HCT116 (cell line): ENCODE measurements at regions not wholly inside any gene's neighbourhood (a gene's known extent, or its start where the extent isn't known, plus 50 kb on each side); places are given as distances from the start of the nearest gene placed in this dataset.

Source experiments
- ATAC-seq: fragments of 200-7000 bp; cut with Tn5 transposase; 2 replicates; pipeline ENCODE4 v1.9.1; 2020; ENCODE audit warnings: mild to moderate bottlenecking, moderate library complexity
- BruUV-seq: library from RNA; stranded (reverse); fragments of 400-500 nt; replicated peaks from 2 replicates; lab custom pipeline; 2021; lab: Mats Ljungman, UMichigan
- CTCF ChIA-PET: fragments of 300-600 bp; sonication (Branson Sonifier 250); formaldehyde crosslinking; loops from one replicate; lab custom pipeline; 2021; ENCODE audit warnings: antibody characterized with exemption; lab: Charles Lee
- POLR2A ChIA-PET: fragments of 300-600, 350-600 bp; sonication (Branson Sonifier 250); formaldehyde crosslinking; loops from one replicate; lab custom pipeline; 2021; ENCODE audit warnings: antibody characterized with exemption; lab: Charles Lee
- RAD21 ChIA-PET, 2 experiments: fragments of 300-600 bp; sonication (Branson Sonifier 250); formaldehyde crosslinking; loops; one replicate each; lab custom pipeline; 2023; ENCODE audit warnings: low total read pairs in 2 of 2; ENCODE audit not compliant: uncharacterized antibody in 2 of 2, unreplicated experiment in 2 of 2, low non-redundant PET in 1 of 2; lab: Charles Lee
- DNase-seq: peaks from one replicate; pipeline ENCODE4 v3.0.0-alpha.2; 2010; ENCODE audit warnings: low read depth, low spot score
- H2AFZ ChIP-seq: fragments of 200-600 bp; shearing (Covaris generic), sonication (generic); 2 replicates; pipeline ENCODE4 v1.6.1; 2017; ENCODE audit warnings: low read depth, mixed run types, mixed read lengths, antibody characterized with exemption, low read length; ENCODE audit not compliant: poor library complexity, severe bottlenecking
- H3K27ac ChIP-seq: 2 replicates; pipeline ENCODE4 v1.5.1; 2012; ENCODE audit warnings: low read depth, low read length
- H3K27me3 ChIP-seq: fragments of 200-600 bp; sonication (generic); 2 replicates; pipeline ENCODE4 v1.6.1; 2016; ENCODE audit warnings: mixed run types, low read length, mixed read lengths; ENCODE audit not compliant: insufficient read depth
- H3K36me3 ChIP-seq, 2 experiments: fragments of 200-500 bp in 1 of 2; fragments of 200-600 bp in 1 of 2; sonication (Bioruptor generic) in 1 of 2; sonication (generic) in 1 of 2; 2 replicates each; pipeline versions ENCODE4 v1.5.1 to v1.6.1; 2014 to 2016; ENCODE audit warnings: low read length in 2 of 2, inconsistent platforms in 1 of 2, mixed read lengths in 1 of 2, mixed run types in 1 of 2; ENCODE audit not compliant: insufficient read depth in 2 of 2, control insufficient read depth in 1 of 2
- H3K4me1 ChIP-seq, 2 experiments: fragments of 200-600 bp in 1 of 2; sonication (generic) in 1 of 2; 2 replicates each; pipeline versions ENCODE4 v1.5.1 to v1.6.1; 2012 to 2017; ENCODE audit warnings: low read length in 2 of 2, inconsistent platforms in 1 of 2, mild to moderate bottlenecking in 1 of 2, mixed read lengths in 1 of 2, mixed run types in 1 of 2, moderate library complexity in 1 of 2; ENCODE audit not compliant: insufficient read depth in 2 of 2, control insufficient read depth in 1 of 2
- H3K4me2 ChIP-seq: fragments of 200-600 bp; sonication (generic); 2 replicates; pipeline ENCODE4 v1.6.1; 2017; ENCODE audit warnings: mixed run types, low read length, mixed read lengths
- H3K4me3 ChIP-seq, 2 experiments: fragments of 200-600 bp in 1 of 2; sonication (generic) in 1 of 2; replicated peaks in 1 of 2; 2 replicates each; pipeline ENCODE4 v1.5.1; 2011 to 2016; ENCODE audit warnings: low read length in 2 of 2, control low read depth in 1 of 2, low read depth in 1 of 2, mild to moderate bottlenecking in 1 of 2, mixed read lengths in 1 of 2, mixed run types in 1 of 2
- H3K79me2 ChIP-seq: fragments of 200-600 bp; sonication (generic); 2 replicates; pipeline ENCODE4 v1.6.1; 2017; ENCODE audit warnings: mild to moderate bottlenecking, mixed run types, low read length, moderate library complexity, mixed read lengths; ENCODE audit not compliant: insufficient read depth
- H3K9ac ChIP-seq: fragments of 200-600 bp; sonication (generic); 2 replicates; pipeline ENCODE4 v1.6.1; 2016; ENCODE audit warnings: low read length, mixed read lengths
- H3K9me2 ChIP-seq: fragments of 200-600 bp; sonication (generic), shearing (Covaris generic); 2 replicates; pipeline ENCODE4 v1.6.1; 2017; ENCODE audit warnings: mixed run types, mild to moderate bottlenecking, moderate library complexity; ENCODE audit not compliant: insufficient read depth
- H3K9me3 ChIP-seq, 2 experiments: fragments of 200-500 bp in 1 of 2; fragments of 200-600 bp in 1 of 2; sonication (Bioruptor generic) in 1 of 2; sonication (generic) in 1 of 2; 2 replicates each; pipeline ENCODE4 v1.6.1; 2014 to 2017; ENCODE audit warnings: low read length in 2 of 2, mixed read lengths in 2 of 2, inconsistent platforms in 1 of 2, low read depth in 1 of 2, mild to moderate bottlenecking in 1 of 2, mixed run types in 1 of 2, moderate library complexity in 1 of 2; ENCODE audit not compliant: control insufficient read depth in 1 of 2, insufficient read depth in 1 of 2
- H4K20me1 ChIP-seq: fragments of 200-600 bp; sonication (generic), shearing (Covaris generic); 2 replicates; pipeline ENCODE4 v1.6.1; 2017; ENCODE audit warnings: mixed run types, mild to moderate bottlenecking, moderate library complexity; ENCODE audit not compliant: insufficient read depth
- CBX3 ChIP-seq: IDR thresholded peaks from 2 replicates; pipeline ENCODE4 v1.6.1; 2012; ENCODE audit warnings: low read depth
- CEBPB ChIP-seq: IDR thresholded peaks from 2 replicates; pipeline ENCODE4 v1.6.1; 2012; ENCODE audit warnings: low read depth
- EGR1 ChIP-seq: IDR thresholded peaks from 2 replicates; pipeline ENCODE4 v1.6.1; 2012; ENCODE audit warnings: low read depth
- ELF1 ChIP-seq: IDR thresholded peaks from 2 replicates; pipeline ENCODE4 v1.6.1; 2012; ENCODE audit warnings: low read depth, borderline replicate concordance
- EZH2 ChIP-seq: fragments of 200-600 bp; sonication (generic); IDR thresholded peaks from 2 replicates; pipeline ENCODE4 v1.6.1; 2017; ENCODE audit warnings: antibody characterized with exemption, mixed run types
- EZH2phosphoT487 ChIP-seq: fragments of 200-600 bp; IDR thresholded peaks from 2 replicates; pipeline ENCODE4 v1.6.1; 2018; ENCODE audit warnings: antibody characterized with exemption, borderline replicate concordance
- FOSL1 ChIP-seq: IDR thresholded peaks from 2 replicates; pipeline ENCODE4 v1.6.1; 2012; ENCODE audit warnings: low read depth
- JUND ChIP-seq: IDR thresholded peaks from 2 replicates; pipeline ENCODE4 v1.6.1; 2012
- POLR2A ChIP-seq: IDR thresholded peaks from 2 replicates; pipeline ENCODE4 v1.7.0; 2011; ENCODE audit warnings: borderline replicate concordance; ENCODE audit not compliant: insufficient read depth, insufficient read length; ENCODE audit errors: extremely low read depth
- POLR2AphosphoS5 ChIP-seq: IDR thresholded peaks from 2 replicates; pipeline ENCODE4 v1.6.1; 2011; ENCODE audit warnings: mild to moderate bottlenecking, low read depth, low read length, moderate library complexity
- RAD21 ChIP-seq: IDR thresholded peaks from 2 replicates; pipeline ENCODE4 v1.6.1; 2012; ENCODE audit warnings: low read depth, mild to moderate bottlenecking
- SIN3A ChIP-seq: IDR thresholded peaks from 2 replicates; pipeline ENCODE4 v1.6.1; 2012; ENCODE audit warnings: low read depth
- SP1 ChIP-seq: IDR thresholded peaks from 2 replicates; pipeline ENCODE4 v1.6.1; 2012; ENCODE audit warnings: low read depth
- SRF ChIP-seq: IDR thresholded peaks from 2 replicates; pipeline ENCODE4 v1.6.1; 2012; ENCODE audit warnings: low read depth
- TCF7L2 ChIP-seq: IDR thresholded peaks from 2 replicates; pipeline ENCODE4 v1.7.0; 2011; ENCODE audit warnings: borderline replicate concordance, inconsistent platforms; ENCODE audit not compliant: insufficient read depth, insufficient read length; ENCODE audit errors: extremely low read depth
- YY1 ChIP-seq: IDR thresholded peaks from 2 replicates; pipeline ENCODE4 v1.6.1; 2011; ENCODE audit warnings: low read length, low read depth, moderate library complexity, mild to moderate bottlenecking; ENCODE audit not compliant: insufficient replicate concordance; ENCODE audit errors: extremely low read depth
- ZFX ChIP-seq: fragments of 450-650 bp; IDR thresholded peaks from 2 replicates; pipeline ENCODE4 v1.6.1; 2017
- ZNF274 ChIP-seq: fragments of 200-500 bp; sonication (Bioruptor generic); IDR thresholded peaks from 2 replicates; pipeline ENCODE4 v1.6.1; 2014; ENCODE audit warnings: mild to moderate bottlenecking, low read depth, low read length, inconsistent platforms
- intact Hi-C: fragments of 100-400 bp; cut with micrococcal nuclease; formaldehyde crosslinking; loops from 2 replicates; pipeline ENCODE4 v1.10.0; 2022
- TF ChIP-seq, protein P1 (sequence below), 3 experiments: fragments of 200-600 bp in 1 of 3; sonication (generic) in 1 of 3; IDR thresholded peaks in 2 of 3; conservative IDR thresholded peaks in 1 of 3; 2 replicates each; pipeline ENCODE4 v1.5.1; 2012 to 2017; ENCODE audit warnings: low read depth in 2 of 3, low read length in 2 of 3, antibody characterized with exemption in 1 of 3, borderline replicate concordance in 1 of 3, control low read depth in 1 of 3, mild to moderate bottlenecking in 1 of 3, mixed read lengths in 1 of 3, mixed run types in 1 of 3, moderate library complexity in 1 of 3; ENCODE audit not compliant: insufficient read depth in 1 of 3
- TF ChIP-seq, protein P2 (sequence below): IDR thresholded peaks from 2 replicates; pipeline ENCODE4 v1.6.1; 2012

DNA sequence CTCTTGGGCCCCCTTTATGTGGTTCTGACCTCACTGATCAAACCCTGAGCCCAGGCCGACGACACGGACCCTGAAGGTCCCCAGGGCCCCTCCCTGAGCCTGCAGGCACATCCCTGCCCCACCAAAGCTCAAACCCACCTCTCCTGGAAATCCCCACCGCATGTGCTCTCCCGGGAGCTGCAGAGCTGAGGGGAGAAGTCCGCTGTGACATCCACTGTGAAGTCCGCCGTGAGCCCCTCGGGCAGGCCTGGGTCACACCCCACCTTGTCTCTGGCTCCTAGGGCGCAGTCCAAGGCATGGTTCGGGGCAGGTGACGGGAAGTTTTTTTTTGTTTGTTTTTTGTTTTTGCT is 100.2 kb downstream of the MICALL2 start:
- ChIA-PET CTCF (no interaction called here), POLR2A (no interaction called here), RAD21 (no interaction called here)
- no peaks in the 10 kb centered on the region for H3K79me2 ChIP-seq
- H3K4me1 ChIP-seq = peaks cover 8 to 9% of the 10 kb centered on the region in 2 experiments; a peak in 3 of 4 replicates
- ATAC-seq (no peak), DNase-seq (no peak)
- H3K4me3 ChIP-seq = no peak overlapping the region
- no peaks in the 10 kb centered on the region for H3K36me3 ChIP-seq
- no TSS peak for BruUV-seq
- TF ChIP-seq TCF7L2 (no peak), CEBPB (no peak), ZNF274 (no peak), POLR2A (no peak), EZH2 (no peak), POLR2AphosphoS5 (no peak), SP1 (no peak), SRF (no peak), RAD21 (no peak), FOSL1 (no peak), JUND (no peak), CBX3 (no peak), YY1 (no peak), EGR1 (no peak), ELF1 (no peak), ZFX (no peak), EZH2phosphoT487 (no peak), SIN3A (no peak)
- TF ChIP-seq, protein P1, sequence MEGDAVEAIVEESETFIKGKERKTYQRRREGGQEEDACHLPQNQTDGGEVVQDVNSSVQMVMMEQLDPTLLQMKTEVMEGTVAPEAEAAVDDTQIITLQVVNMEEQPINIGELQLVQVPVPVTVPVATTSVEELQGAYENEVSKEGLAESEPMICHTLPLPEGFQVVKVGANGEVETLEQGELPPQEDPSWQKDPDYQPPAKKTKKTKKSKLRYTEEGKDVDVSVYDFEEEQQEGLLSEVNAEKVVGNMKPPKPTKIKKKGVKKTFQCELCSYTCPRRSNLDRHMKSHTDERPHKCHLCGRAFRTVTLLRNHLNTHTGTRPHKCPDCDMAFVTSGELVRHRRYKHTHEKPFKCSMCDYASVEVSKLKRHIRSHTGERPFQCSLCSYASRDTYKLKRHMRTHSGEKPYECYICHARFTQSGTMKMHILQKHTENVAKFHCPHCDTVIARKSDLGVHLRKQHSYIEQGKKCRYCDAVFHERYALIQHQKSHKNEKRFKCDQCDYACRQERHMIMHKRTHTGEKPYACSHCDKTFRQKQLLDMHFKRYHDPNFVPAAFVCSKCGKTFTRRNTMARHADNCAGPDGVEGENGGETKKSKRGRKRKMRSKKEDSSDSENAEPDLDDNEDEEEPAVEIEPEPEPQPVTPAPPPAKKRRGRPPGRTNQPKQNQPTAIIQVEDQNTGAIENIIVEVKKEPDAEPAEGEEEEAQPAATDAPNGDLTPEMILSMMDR (IDR thresholded peaks at IDR 0.05 in 2 of 3, conservative IDR thresholded peaks at IDR 0.05 in 1 of 3; ENCODE audit: borderline replicate concordance in 1 of 3, insufficient read depth in 1 of 3, low read depth in 2 of 3, low read length in 2 of 3) = no peak
- TF ChIP-seq, protein P2, sequence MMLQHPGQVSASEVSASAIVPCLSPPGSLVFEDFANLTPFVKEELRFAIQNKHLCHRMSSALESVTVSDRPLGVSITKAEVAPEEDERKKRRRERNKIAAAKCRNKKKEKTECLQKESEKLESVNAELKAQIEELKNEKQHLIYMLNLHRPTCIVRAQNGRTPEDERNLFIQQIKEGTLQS = no peak
- intact Hi-C loops = no loop called here
- H3K9me3 ChIP-seq = no peaks in the 10 kb centered on the region
- no peak overlapping the region for H3K9ac ChIP-seq
- no peak overlapping the region for H2AFZ ChIP-seq
- H3K4me2 ChIP-seq = no peak overlapping the region
- H3K27me3 ChIP-seq = no peaks in the 10 kb centered on the region
- H3K9me2 ChIP-seq = no peaks in the 10 kb centered on the region
- no peaks in the 10 kb centered on the region for H4K20me1 ChIP-seq
- H3K27ac ChIP-seq = no peak overlapping the region
